ENCODE measurements at regions not wholly inside any gene's neighbourhood (a gene's known extent, or its start where the extent isn't known, plus 50 kb on each side); places are given as distances from the start of the nearest gene placed in this dataset.

DNA sequence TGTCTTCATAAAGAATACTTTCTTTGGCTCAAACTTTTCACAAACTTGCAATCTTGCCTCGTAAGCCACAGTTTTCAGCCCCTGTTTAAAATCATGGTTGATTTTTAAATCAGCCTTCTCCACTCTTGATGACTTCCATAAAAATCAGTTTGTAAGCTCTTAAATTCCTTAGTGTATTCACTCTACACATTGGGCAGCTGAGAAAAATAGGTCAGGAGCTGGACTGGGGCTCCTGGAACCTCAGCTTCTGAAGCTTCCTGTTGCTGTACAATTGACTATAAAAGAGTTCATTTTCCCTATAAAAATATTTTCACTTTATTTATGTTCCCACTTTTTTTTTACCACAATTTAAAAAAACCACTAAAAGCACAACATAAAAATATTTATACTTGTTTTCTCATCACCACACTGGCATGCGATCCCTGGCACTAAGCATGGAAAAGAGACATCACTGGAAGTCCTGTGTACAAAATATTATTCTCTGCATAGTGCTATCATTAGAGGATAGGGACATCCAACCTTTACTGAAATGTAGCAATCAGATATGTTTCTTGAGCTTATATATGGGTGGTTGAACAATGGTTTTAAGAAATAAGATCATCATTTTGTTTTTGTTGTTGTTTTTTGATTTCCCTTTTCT is 345.7 kb downstream of the FBXO8 start:
- no peak overlapping the region for H2AFZ ChIP-seq
- no peaks in the 10 kb centered on the region for H3F3A ChIP-seq (ENCODE audit: insufficient read depth)
- peak; percentile 17 for DNase-seq
- H3K27me3 ChIP-seq (replicated peaks; ENCODE audit: insufficient read depth), result no peaks in the 10 kb centered on the region
- H3K4me3 ChIP-seq, result no peak overlapping the region
- in situ Hi-C loops (cut with MboI), result no loop called here
- TF ChIP-seq EZH2phosphoT487 (IDR thresholded peaks at IDR 0.05; ENCODE audit: insufficient read depth, low read depth) (no peak), EZH2 (IDR thresholded peaks at IDR 0.05; ENCODE audit: insufficient read depth, poor library complexity, severe bottlenecking) (no peak)
- H3K79me2 ChIP-seq (ENCODE audit: insufficient read depth), result no peaks in the 10 kb centered on the region
- H3K4me2 ChIP-seq (ENCODE audit: unreplicated experiment), result no peak overlapping the region
- WGBS, 2 experiments (ENCODE audit: low coverage in 1 of 2, low lambda C conversion rate in 2 of 2, missing lambda C conversion rate in 2 of 2), result 40 to 44% methylated on average over 2 of the region's 2 CpGs
- peaks cover 10% of the 10 kb centered on the region; the same call in 1 of the 2 replicates for H3K4me1 ChIP-seq (ENCODE audit: insufficient read depth)
- no peaks in the 10 kb centered on the region for H3K36me3 ChIP-seq (ENCODE audit: low read depth)
- no peak overlapping the region for H3K27ac ChIP-seq
- H3K9ac ChIP-seq, result no peak overlapping the region
- H3K9me2 ChIP-seq (ENCODE audit: insufficient read depth), result no peaks in the 10 kb centered on the region
- no peaks in the 10 kb centered on the region for H4K20me1 ChIP-seq (ENCODE audit: insufficient read depth)
- no peaks in the 10 kb centered on the region for H3K9me3 ChIP-seq (ENCODE audit: low read depth)

DNA sequence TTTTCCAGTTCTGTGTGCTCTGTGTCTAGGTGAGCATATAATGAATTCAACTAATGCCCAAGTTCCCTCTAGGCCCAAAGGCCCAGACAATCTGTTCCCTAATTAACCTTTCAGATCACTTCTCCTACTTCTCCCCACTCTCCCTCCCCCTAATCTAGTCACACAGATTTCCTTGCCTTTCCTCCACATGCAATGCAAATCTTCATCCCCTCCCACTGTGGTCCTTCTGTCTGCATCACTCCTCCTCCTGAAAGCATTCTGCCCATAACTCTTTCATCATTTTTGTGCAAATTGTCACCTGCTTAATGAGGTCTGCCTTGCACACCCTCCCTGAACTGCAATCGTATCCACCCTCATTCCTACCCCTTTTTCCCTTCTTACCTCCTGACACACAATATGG is 346.6 kb downstream of the FBXO8 start:
- H3K36me3 ChIP-seq (ENCODE audit: low read depth), result no peaks in the 10 kb centered on the region
- no peaks in the 10 kb centered on the region for H3K9me3 ChIP-seq (ENCODE audit: low read depth)
- WGBS, 2 experiments (ENCODE audit: low coverage in 1 of 2, low lambda C conversion rate in 2 of 2, missing lambda C conversion rate in 2 of 2), result 50 to 53% methylated on average over 1 of the region's 1 CpG
- H3K4me3 ChIP-seq, result no peak overlapping the region
- no peak overlapping the region for H2AFZ ChIP-seq
- no peaks in the 10 kb centered on the region for H4K20me1 ChIP-seq (ENCODE audit: insufficient read depth)
- H3K9ac ChIP-seq, result no peak overlapping the region
- H3F3A ChIP-seq (ENCODE audit: insufficient read depth), result no peaks in the 10 kb centered on the region
- DNase-seq, result no peak
- H3K79me2 ChIP-seq (ENCODE audit: insufficient read depth), result no peaks in the 10 kb centered on the region
- H3K27ac ChIP-seq, result no peak overlapping the region
- no peaks in the 10 kb centered on the region for H3K9me2 ChIP-seq (ENCODE audit: insufficient read depth)
- in situ Hi-C loops (cut with MboI), result no loop called here
- no peak for TF ChIP-seq EZH2phosphoT487 (IDR thresholded peaks at IDR 0.05; ENCODE audit: insufficient read depth, low read depth)
- no peak for TF ChIP-seq EZH2 (IDR thresholded peaks at IDR 0.05; ENCODE audit: insufficient read depth, poor library complexity, severe bottlenecking)
- H3K4me1 ChIP-seq (ENCODE audit: insufficient read depth), result peaks cover 10% of the 10 kb centered on the region; the same call in 1 of the 2 replicates
- H3K4me2 ChIP-seq (ENCODE audit: unreplicated experiment), result no peak overlapping the region
- no peaks in the 10 kb centered on the region for H3K27me3 ChIP-seq (replicated peaks; ENCODE audit: insufficient read depth)

GRCh38 chr4:173935622-173936405 is 347.7 kb downstream of the FBXO8 start:
- peak; percentile 35 for DNase-seq
- TF ChIP-seq EZH2phosphoT487 (IDR thresholded peaks at IDR 0.05; ENCODE audit: insufficient read depth, low read depth) (no peak), EZH2 (IDR thresholded peaks at IDR 0.05; ENCODE audit: insufficient read depth, poor library complexity, severe bottlenecking) (no peak)
- Histone ChIP-seq H3K9me3 (ENCODE audit: low read depth) (no peaks in the 10 kb centered on the region), H3K36me3 (ENCODE audit: low read depth) (no peaks in the 10 kb centered on the region), H3K9me2 (ENCODE audit: insufficient read depth) (no peaks in the 10 kb centered on the region), H3K27ac (no peak overlapping the region), H3K79me2 (ENCODE audit: insufficient read depth) (no peaks in the 10 kb centered on the region), H3K4me1 (ENCODE audit: insufficient read depth) (peaks cover 10% of the 10 kb centered on the region; the same call in 1 of the 2 replicates), H3K9ac (no peak overlapping the region), H2AFZ (no peak overlapping the region), H3F3A (ENCODE audit: insufficient read depth) (no peaks in the 10 kb centered on the region), H4K20me1 (ENCODE audit: insufficient read depth) (no peaks in the 10 kb centered on the region), H3K4me2 (ENCODE audit: unreplicated experiment) (no peak overlapping the region), H3K27me3 (replicated peaks; ENCODE audit: insufficient read depth) (no peaks in the 10 kb centered on the region), H3K4me3 (no peak overlapping the region)
- in situ Hi-C loops (cut with MboI), result no loop called here
- WGBS, 2 experiments (ENCODE audit: low coverage in 1 of 2, low lambda C conversion rate in 2 of 2, missing lambda C conversion rate in 2 of 2), result 78 to 79% methylated on average over 5 of the region's 5 CpGs

DNA sequence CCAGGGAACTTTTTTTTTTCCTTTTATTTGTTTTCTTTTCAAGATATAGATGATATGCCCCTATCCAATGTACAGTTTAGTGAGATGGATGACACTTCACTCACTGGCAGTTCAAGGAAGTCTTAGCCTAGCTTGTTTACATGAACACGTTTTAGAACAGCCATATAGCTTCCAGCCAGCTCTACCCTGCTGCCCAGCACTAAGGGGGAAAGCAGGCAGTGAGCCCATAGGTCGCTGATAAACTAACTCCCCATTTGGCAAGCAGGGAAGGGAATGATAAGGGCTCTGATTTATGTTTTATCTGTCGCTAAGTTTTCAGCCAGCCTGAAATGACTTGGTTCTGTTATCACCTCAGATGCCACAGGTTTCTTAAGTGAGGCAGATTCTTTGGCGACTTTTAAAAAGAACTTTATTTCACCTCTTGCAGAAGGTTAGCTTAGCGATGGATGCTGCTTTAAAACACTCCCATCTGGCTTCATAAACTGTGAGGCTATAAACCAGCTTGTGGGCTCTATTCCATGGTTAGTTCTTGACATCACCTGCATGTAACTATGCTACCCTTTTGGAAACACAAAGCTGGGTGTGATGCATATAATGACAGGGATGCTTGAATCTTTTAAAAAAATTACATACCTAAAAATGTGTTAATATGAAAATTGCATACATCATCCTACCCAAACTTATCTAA is 348.4 kb downstream of the FBXO8 start:
- H3K36me3 ChIP-seq (ENCODE audit: low read depth), result no peaks in the 10 kb centered on the region
- no peaks in the 10 kb centered on the region for H3K27me3 ChIP-seq (replicated peaks; ENCODE audit: insufficient read depth)
- H3K4me1 ChIP-seq (ENCODE audit: insufficient read depth), result peaks cover 10% of the 10 kb centered on the region; the same call in 1 of the 2 replicates
- no peak overlapping the region for H3K9ac ChIP-seq
- no peaks in the 10 kb centered on the region for H3K9me2 ChIP-seq (ENCODE audit: insufficient read depth)
- in situ Hi-C loops (cut with MboI), result no loop called here
- no peaks in the 10 kb centered on the region for H4K20me1 ChIP-seq (ENCODE audit: insufficient read depth)
- H3K79me2 ChIP-seq (ENCODE audit: insufficient read depth), result no peaks in the 10 kb centered on the region
- 61 to 68% methylated on average over 5 of the region's 5 CpGs for WGBS, 2 experiments (ENCODE audit: low coverage in 1 of 2, low lambda C conversion rate in 2 of 2, missing lambda C conversion rate in 2 of 2)
- no peak for TF ChIP-seq EZH2 (IDR thresholded peaks at IDR 0.05; ENCODE audit: insufficient read depth, poor library complexity, severe bottlenecking)
- no peak for TF ChIP-seq EZH2phosphoT487 (IDR thresholded peaks at IDR 0.05; ENCODE audit: insufficient read depth, low read depth)
- H3K4me2 ChIP-seq (ENCODE audit: unreplicated experiment), result no peak overlapping the region
- DNase-seq, result no peak
- H2AFZ ChIP-seq, result no peak overlapping the region
- no peak overlapping the region for H3K4me3 ChIP-seq
- no peaks in the 10 kb centered on the region for H3K9me3 ChIP-seq (ENCODE audit: low read depth)
- H3F3A ChIP-seq (ENCODE audit: insufficient read depth), result no peaks in the 10 kb centered on the region
- H3K27ac ChIP-seq, result no peak overlapping the region

Data from GM23248 (cell line).